Fibroblast of skin of left biceps (primary cell): ENCODE measurements at regions not wholly inside any gene's neighbourhood (a gene's known extent, or its start where the extent isn't known, plus 50 kb on each side); places are given as distances from the start of the nearest gene placed in this dataset.
A peak's percentile ranks its signal among the peaks of the same experiment; 100 is the strongest.
"Not testable (repeated sequence)": the region's sequence is repeated elsewhere in the genome, so short reads cannot be mapped to it uniquely, and the experiment has no call there.

ENCODE experiments used
- DNase-seq, 2 experiments: peaks; one replicate each; pipeline ENCODE4 v3.0.0-alpha.2; 2013; ENCODE audit warnings: low read depth in 2 of 2

GRCh38 chr1:56123421-56123820 is 455.9 kb downstream of the PLPP3 start:
- peak; percentile 53 to 69 for DNase-seq

- no peak for DNase-seq
Measured at GRCh38 chr1:56120021-56120420, 459.3 kb downstream of the PLPP3 start.

- not testable (repeated sequence) for DNase-seq
Measured at GRCh38 chr1:56118676-56119075, 460.7 kb downstream of the PLPP3 start.

- no peak for DNase-seq
Measured at GRCh38 chr1:56115701-56116100, 463.7 kb downstream of the PLPP3 start.

- DNase-seq, result no peak
Measured at GRCh38 chr1:56113679-56114078, 465.7 kb downstream of the PLPP3 start.

GRCh38 chr1:56107275-56107638 is 472.1 kb downstream of the PLPP3 start:
- DNase-seq, result no peak

GRCh38 chr1:56106531-56107274 is 472.7 kb downstream of the PLPP3 start:
- DNase-seq, result no peak

GRCh38 chr1:56105397-56105796 is 474.0 kb downstream of the PLPP3 start:
- DNase-seq, result no peak

- no peak for DNase-seq
Measured at GRCh38 chr1:56099766-56100265, 479.5 kb downstream of the PLPP3 start.

- peak; percentile 99 for DNase-seq
Measured at GRCh38 chr1:56098946-56099345, 480.4 kb downstream of the PLPP3 start.

- DNase-seq, result no peak
Measured at GRCh38 chr1:56097713-56098112, 481.6 kb downstream of the PLPP3 start.

- DNase-seq, result peak; percentile 97 to 98
Measured at GRCh38 chr1:56095696-56096665, 483.4 kb downstream of the PLPP3 start.

- peak; percentile 80 to 84 for DNase-seq
Measured at GRCh38 chr1:56094168-56094567, 485.2 kb downstream of the PLPP3 start.

GRCh38 chr1:56092684-56093570 is 486.4 kb downstream of the PLPP3 start:
- no peak for DNase-seq

- not testable (repeated sequence) for DNase-seq
Measured at GRCh38 chr1:56089826-56090225, 489.5 kb downstream of the PLPP3 start.

- DNase-seq, result no peak
Measured at GRCh38 chr1:56084246-56084645, 495.1 kb downstream of the PLPP3 start.

GRCh38 chr1:56081736-56082135 is 497.6 kb downstream of the PLPP3 start:
- no peak for DNase-seq

GRCh38 chr1:56081173-56081572 is 498.2 kb downstream of the PLPP3 start:
- DNase-seq, result peak; percentile 73 to 80

- no peak for DNase-seq
Measured at GRCh38 chr1:56080123-56080522, 499.2 kb downstream of the PLPP3 start.

- DNase-seq, result no peak
Measured at GRCh38 chr1:56079391-56079790, 500.0 kb downstream of the PLPP3 start.

GRCh38 chr1:56077206-56077605 is 502.2 kb downstream of the PLPP3 start:
- DNase-seq, result no peak
